HT1080 (cell line): ENCODE measurements at regions not wholly inside any gene's neighbourhood (a gene's known extent, or its start where the extent isn't known, plus 50 kb on each side); places are given as distances from the start of the nearest gene placed in this dataset.
"Not testable (repeated sequence)": the region's sequence is repeated elsewhere in the genome, so short reads cannot be mapped to it uniquely, and the experiment has no call there.

ENCODE experiments used
- DNase-seq: peaks from one replicate; pipeline ENCODE4 v3.0.0-alpha.2; 2015; ENCODE audit warnings: low read depth

DNA sequence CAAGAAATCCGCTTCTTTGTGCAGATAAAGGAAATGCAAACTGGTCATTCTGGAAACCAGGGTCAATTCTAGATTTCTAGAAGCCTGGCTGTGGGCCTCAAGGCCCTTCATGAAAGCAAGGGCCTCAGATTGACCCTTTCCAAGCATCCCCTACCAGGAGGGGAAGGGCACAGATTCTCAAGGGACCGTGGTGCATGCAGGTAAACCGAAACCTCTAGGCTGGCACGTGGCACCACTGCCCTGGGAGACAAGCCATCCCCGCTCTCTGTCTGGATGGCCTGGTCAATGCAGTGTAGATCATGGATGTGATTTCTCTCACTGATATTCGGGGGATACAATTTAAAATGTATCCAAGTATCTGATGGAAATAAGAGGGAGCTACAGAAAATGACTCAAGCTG, 69.4 kb downstream of the TOMM20 start:
- DNase-seq, result no peak

GRCh38 chr1:235058695-235059094, 69.9 kb downstream of the TOMM20 start:
- no peak for DNase-seq

DNA sequence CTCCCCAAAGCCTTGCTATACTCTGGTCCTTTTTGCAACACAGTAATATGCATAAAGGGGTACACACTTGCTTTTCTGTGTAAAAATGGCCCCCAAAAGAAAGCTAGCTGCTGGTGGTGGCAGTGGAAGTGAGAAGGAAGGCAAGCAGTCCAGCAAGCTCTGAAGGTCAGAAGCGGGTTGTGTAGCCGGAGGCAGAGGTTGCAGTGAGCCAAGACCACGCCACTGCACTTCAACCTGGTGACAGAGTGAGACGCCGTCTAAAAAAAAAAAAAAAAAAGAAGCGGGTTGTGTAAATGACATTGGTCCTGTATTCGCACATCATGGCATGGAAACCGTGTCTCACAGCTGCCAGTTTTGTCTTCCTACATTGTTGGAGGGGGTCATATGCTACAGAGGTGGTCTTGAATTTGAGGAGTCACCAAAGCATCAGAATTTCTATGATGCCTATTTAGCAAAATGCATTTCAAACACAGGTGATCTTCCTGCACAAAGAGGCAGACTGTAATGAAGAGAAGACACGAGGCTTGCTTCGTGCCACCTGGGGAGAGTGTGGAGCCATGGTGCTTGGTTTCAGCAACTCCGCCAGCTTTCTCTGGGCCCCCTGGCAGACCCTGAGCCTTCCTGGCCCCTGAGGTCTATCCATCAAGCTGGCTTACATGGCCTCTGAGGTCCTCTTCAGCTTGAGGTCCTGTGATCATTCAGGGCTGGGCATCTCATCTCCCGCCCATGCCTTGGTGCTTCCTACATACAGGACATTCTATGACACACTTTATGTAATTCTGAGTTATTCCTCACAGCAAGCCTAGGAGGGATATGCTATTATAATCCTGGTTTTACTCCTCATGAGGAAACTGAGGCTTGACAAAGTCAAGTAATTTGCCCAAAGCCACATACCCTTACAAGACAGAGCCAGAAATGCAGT, 71.0 kb downstream of the TOMM20 start:
- DNase-seq, result no peak

- DNase-seq, result peak; percentile 47
Measured at GRCh38 chr1:235056937-235057336, 71.7 kb downstream of the TOMM20 start.

DNA sequence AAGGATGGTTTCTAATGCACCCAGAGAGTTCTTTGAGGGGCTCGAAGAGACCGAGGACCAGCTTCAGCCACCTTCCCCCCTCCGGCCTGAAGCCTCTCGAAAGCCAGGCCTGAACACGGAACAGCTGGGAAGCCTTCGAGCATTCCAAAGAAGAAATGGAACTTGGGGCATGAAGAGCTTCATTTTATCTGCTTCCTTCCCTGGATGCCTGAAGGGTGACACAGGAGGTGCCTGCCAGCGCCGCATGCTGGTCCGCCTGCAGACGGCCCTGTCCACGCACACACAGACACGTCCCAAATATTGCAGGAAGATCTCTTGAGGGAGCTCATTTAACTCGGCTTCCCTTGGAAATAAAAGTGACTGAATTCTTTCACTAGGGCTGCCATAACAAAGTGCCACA, 73.7 kb downstream of the TOMM20 start:
- no peak for DNase-seq

- no peak for DNase-seq
Measured at GRCh38 chr1:235054466-235054865, 74.2 kb downstream of the TOMM20 start.

- no peak for DNase-seq
Measured at GRCh38 chr1:235052067-235053008, 76.3 kb downstream of the TOMM20 start.

- no peak for DNase-seq
Measured at GRCh38 chr1:235051521-235051920, 77.1 kb downstream of the TOMM20 start.

GRCh38 chr1:235050911-235051360, 77.7 kb downstream of the TOMM20 start:
- DNase-seq, result no peak

- not testable (repeated sequence) for DNase-seq
Measured at GRCh38 chr1:235049716-235050378, 78.8 kb downstream of the TOMM20 start.

DNA sequence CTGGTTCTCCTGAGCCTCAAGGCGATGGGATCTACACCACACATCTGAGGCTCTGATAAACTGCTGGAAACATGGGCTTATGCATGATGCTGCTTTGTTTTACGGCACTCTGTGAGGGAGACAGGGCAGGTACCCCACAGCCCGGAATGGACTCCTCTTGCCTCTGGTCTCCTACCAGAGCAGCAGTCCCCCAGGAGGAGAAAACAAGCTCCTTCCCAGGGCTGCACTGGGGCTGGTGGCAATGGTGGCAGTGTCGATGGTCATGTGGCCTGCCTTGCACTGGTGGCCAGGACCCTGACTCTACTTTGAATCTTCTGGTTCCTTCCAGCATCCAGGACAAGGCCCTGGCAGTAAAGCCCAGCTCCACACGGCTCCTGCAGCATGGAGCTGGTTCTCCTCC, 79.4 kb downstream of the TOMM20 start:
- no peak for DNase-seq

- no peak for DNase-seq
Measured at GRCh38 chr1:235047331-235047871, 81.2 kb downstream of the TOMM20 start.

DNA sequence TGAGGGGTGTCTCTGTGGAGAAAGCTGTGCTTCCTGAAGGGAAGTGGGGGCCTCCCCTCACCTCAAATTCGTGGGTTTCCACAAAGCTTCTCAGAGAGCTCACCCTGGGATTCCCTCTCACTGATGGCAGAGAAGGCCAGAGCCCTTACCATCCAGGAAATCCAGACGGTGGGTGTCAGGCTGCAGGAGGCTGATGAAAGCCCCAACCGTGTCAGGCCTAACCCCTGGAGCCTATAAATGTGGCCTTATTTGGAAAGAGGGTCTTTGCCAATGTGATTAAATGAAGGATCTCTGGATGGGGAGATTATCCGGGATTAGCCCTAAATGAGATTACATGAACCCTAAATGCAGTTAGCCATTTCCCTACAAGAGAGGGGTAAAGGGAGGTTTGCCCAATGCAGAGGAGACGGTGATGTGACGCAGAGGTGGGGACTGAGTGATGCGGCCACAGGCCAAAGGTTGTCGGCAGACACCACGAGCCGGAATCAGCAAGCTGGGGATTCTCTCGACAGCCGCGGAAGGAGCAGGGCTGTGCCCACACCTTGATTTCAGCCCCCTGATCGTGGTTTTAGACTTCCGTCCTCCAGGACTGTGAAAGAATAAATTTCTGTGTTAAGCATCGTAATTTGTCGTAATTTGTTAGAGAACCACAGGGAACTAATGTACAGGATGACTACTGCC, 82.6 kb downstream of the TOMM20 start:
- no peak for DNase-seq

DNA sequence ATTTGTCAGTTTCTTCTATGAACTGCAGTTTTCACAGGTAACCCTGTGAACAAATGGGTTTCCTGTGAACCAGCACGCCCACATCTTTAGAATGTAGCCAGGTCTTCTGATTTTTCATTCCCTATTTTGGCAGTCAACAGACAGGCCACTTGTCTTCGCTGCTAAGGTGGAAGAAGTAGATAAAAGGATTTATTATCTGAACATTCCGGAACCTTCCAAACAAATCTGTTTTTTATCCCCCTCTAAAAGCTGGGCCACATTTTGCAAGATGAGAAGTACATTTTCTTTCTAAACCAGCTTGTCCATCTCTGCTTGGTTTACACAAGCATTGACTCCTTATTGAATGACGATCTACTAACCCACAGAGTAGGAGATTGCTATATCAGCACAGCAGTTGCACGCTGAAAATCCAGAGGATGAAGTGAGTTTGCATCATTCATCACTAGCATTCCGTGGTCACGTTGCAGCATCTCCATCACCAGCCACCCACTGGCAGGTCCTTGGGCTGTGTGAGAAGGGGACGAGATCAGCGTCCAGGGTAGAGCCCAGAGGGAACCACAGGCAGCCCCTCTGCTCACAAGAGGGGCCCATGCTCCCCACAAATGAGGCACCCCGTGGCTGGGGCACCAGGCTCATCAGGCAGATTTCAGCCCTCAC, 83.5 kb downstream of the TOMM20 start:
- DNase-seq, result no peak

- no peak for DNase-seq
Measured at GRCh38 chr1:235043234-235043633, 85.4 kb downstream of the TOMM20 start.

DNA sequence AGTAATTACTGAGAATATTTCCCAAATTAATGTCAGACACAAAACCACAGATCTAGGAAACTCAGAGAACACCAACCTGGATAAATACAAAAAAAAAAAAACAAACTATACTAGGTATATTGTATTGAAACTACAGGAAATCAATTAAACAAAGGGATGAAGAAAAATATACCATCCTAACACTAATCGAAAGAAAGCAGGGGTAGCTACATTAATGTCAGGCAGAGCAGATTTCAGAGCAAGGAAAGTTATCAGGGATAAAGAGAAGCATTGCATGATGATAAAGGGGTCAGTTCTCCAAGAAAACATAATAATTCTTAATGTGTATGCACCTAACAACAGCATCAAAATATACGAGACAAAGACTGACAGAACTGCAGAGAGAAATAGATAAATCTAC, 89.9 kb downstream of the TOMM20 start:
- no peak for DNase-seq

DNA sequence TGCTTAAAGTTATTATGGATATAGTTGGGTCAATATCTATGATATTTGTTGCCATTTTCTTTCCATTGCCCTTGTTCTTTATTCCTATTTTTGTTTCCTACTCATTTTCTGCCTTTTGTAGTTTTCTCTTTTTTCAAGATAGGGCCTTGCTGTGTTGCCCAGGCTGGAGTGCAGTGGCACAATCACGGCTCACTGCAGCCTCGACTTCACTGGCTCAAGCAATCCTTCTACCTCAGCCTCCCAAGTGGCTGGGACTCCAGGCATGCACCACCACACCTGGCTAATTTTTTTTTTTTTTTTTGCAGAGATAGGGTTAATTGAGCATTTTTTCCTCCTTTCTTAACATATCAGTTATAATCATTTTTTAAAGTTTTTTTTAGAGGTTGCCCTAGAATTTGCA, 92.7 kb downstream of the TOMM20 start:
- no peak for DNase-seq

DNA sequence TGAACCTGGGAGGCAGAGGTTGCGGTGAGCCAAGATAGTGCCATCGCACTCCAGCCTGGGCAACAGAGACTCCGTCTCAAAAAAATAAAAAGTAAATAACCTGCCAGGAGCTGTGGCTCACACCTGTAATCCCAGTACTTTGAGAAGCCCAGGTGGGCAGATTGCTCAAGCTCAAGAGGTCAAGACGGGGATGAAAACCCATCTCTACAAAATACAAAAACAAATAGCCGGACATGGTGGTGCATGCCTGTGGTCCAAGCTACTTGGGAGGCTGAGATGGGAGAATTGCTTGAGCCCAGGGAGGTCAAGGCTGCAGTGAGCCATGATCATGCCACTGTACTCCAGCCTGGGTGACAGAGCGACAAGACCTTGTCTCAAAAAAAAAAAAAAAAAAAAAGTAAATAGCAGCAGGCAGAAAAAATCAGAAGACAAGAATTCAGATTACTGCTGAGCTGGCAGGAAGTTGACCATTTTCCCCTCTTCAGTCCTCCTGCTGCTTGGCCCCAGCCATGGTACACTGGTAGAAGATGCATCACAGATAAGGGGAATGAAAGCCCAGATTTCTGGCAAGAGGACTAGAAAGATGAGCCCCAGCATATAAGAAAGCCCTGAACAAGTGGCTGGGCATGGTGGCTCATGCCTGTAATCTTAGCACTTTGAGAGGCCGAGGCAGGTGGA, 97.6 kb downstream of the TOMM20 start:
- DNase-seq, result no peak

DNA sequence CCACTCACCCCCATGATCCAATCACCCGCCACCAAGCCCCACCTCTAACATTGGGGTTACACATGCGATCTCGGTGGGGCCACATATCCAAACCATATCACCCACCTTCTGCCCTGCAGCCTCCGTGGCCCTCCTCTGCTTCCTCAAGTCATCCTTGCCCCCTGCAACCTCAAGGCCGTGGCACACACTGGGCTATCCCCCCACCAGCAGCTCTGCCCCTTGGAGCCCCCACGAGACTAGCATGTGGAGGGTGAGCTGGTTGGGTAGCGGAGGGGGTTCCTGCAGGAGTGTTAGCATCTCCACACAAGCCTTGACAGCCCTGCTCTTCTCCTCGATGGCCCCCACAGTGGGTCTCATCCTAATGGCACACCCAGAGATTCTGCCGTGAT, 100.8 kb downstream of the TOMM20 start:
- DNase-seq, result no peak
